ENCODE measurements at regions not wholly inside any gene's neighbourhood (a gene's known extent, or its start where the extent isn't known, plus 50 kb on each side); places are given as distances from the start of the nearest gene placed in this dataset.

- Histone ChIP-seq H3K4me3 (replicated peaks in 1 of 3; ENCODE audit: insufficient read depth in 1 of 3, low read depth in 2 of 3, low read length in 3 of 3) (no peak overlapping the region), H3K4me2 (ENCODE audit: low read depth, low read length) (no peak overlapping the region), H3K27me3 (ENCODE audit: control insufficient read depth in 1 of 2, insufficient read depth in 2 of 2, low read length in 2 of 2) (0 out of 5 replicates have a peak, but pooled peaks cover 0 to 2% of the 10 kb centered on the region in 2 experiments), H4K20me1 (ENCODE audit: insufficient read depth, low read length) (no peaks in the 10 kb centered on the region), H3K9me3 (ENCODE audit: low read length) (no peaks in the 10 kb centered on the region), H2AFZ (ENCODE audit: low read length) (no peak overlapping the region), H3K79me2 (ENCODE audit: insufficient read depth, low read length) (no peaks in the 10 kb centered on the region), H3K4me1 (ENCODE audit: insufficient read depth, low read length) (no peaks in the 10 kb centered on the region), H3K9ac (ENCODE audit: insufficient read depth, low read depth, low read length) (no peak overlapping the region), H3K27ac (ENCODE audit: extremely low read length, insufficient read depth, low read length) (no peak overlapping the region), H3K36me3 (replicated peaks in 1 of 2; ENCODE audit: control insufficient read depth in 1 of 2, insufficient read depth in 2 of 2, low read length in 2 of 2) (no peaks in the 10 kb centered on the region)
- no peak for FAIRE-seq
- WGBS (ENCODE audit: low lambda C conversion rate) = 29% methylated on average over 10 of the region's 12 CpGs
- DNase-seq (ENCODE audit: low spot score) = no peak
- in situ Hi-C loops (cut with HindIII; ENCODE audit: extremely low pct_ligation_motif_present, low pct_unique_long_range_greater_than_20kb) (no loop called here), intact Hi-C loops (cut with micrococcal nuclease; ENCODE audit: unreplicated experiment) (no loop called here)
- TF ChIP-seq CHD2 (IDR thresholded peaks at IDR 0.05; ENCODE audit: low read depth, low read length) = no peak
- no peak for TF ChIP-seq ZNF180 (CRISPR knock-in tag; IDR thresholded peaks at IDR 0.05; ENCODE audit: borderline replicate concordance, low read depth)
- TF ChIP-seq KDM3A (CRISPR knock-in tag; IDR thresholded peaks at IDR 0.05; ENCODE audit: low read depth) = no peak
- no peak for TF ChIP-seq ZNF782 (CRISPR knock-in tag; IDR thresholded peaks at IDR 0.05; ENCODE audit: borderline replicate concordance)
- no peak for TF ChIP-seq HOMEZ (CRISPR knock-in tag; IDR thresholded peaks at IDR 0.05; ENCODE audit: low read depth)
- TF ChIP-seq ZNF737 (CRISPR knock-in tag; IDR thresholded peaks at IDR 0.05; ENCODE audit: borderline replicate concordance) = no peak
- no peak for TF ChIP-seq ZNF235 (CRISPR knock-in tag; IDR thresholded peaks at IDR 0.05; ENCODE audit: borderline replicate concordance)
- no peak for TF ChIP-seq ZSCAN29 (CRISPR knock-in tag; conservative IDR thresholded peaks at IDR 0.05)
- TF ChIP-seq ZNF570 (CRISPR knock-in tag; IDR thresholded peaks at IDR 0.05; ENCODE audit: borderline replicate concordance) = no peak
- no TSS peak for BruUV-seq (replicated peaks)
- POLR2A ChIA-PET = no interaction called here
- CTCF ChIA-PET (ENCODE audit: low intra/inter-chr PET ratio, low total read pairs) = no interaction called here
- ATAC-seq = no peak
Measured at GRCh38 chr11:15670520-15671070, 555.9 kb downstream of the INSC start.
